MM.1S (cell line): ENCODE measurements at regions not wholly inside any gene's neighbourhood (a gene's known extent, or its start where the extent isn't known, plus 50 kb on each side); places are given as distances from the start of the nearest gene placed in this dataset.

Experiments
- DNase-seq: peaks from one replicate; pipeline ENCODE4 v3.0.0-alpha.2; 2015
- H2AFZ ChIP-seq: fragments of 300-600 bp; sonication (generic); 2 replicates; pipeline ENCODE4 v1.6.0; 2016; ENCODE audit warnings: antibody characterized with exemption, low read length
- H3F3A ChIP-seq: fragments of 300-600 bp; sonication (generic); 2 replicates; pipeline ENCODE4 v1.6.1; 2016; ENCODE audit warnings: mild to moderate bottlenecking, antibody characterized with exemption, low read length, moderate library complexity, mixed read lengths; ENCODE audit not compliant: insufficient read depth
- H3K27ac ChIP-seq: fragments of 300-600 bp; sonication (generic); 2 replicates; pipeline ENCODE4 v1.5.1; 2016; ENCODE audit warnings: mild to moderate bottlenecking, low read length
- H3K27me3 ChIP-seq: fragments of 300-600 bp; sonication (generic); replicated peaks from 2 replicates; pipeline ENCODE4 v1.6.0; 2016; ENCODE audit warnings: low read length; ENCODE audit not compliant: insufficient read depth
- H3K36me3 ChIP-seq: fragments of 300-600 bp; sonication (generic); replicated peaks from 2 replicates; pipeline ENCODE4 v1.6.1; 2016; ENCODE audit warnings: mild to moderate bottlenecking, low read length, mixed read lengths; ENCODE audit not compliant: insufficient read depth
- H3K4me1 ChIP-seq: fragments of 300-600 bp; sonication (generic); 2 replicates; pipeline ENCODE4 v1.6.1; 2016; ENCODE audit warnings: low read length, mixed read lengths
- H3K4me2 ChIP-seq: fragments of 300-600 bp; sonication (generic); 2 replicates; pipeline ENCODE4 v1.6.0; 2016; ENCODE audit warnings: low read depth, low read length
- H3K4me3 ChIP-seq: fragments of 300-600 bp; sonication (generic); 2 replicates; pipeline ENCODE4 v1.5.1; 2016; ENCODE audit warnings: low read length, mixed read lengths
- H3K79me2 ChIP-seq: fragments of 300-600 bp; sonication (generic); 2 replicates; pipeline ENCODE4 v1.6.1; 2016; ENCODE audit warnings: mixed run types, low read length, mixed read lengths
- H3K9ac ChIP-seq: fragments of 300-600 bp; sonication (generic); 2 replicates; pipeline ENCODE4 v1.6.1; 2016; ENCODE audit warnings: low read length, mixed read lengths
- H3K9me2 ChIP-seq: fragments of 300-600 bp; sonication (generic); replicated peaks from 2 replicates; pipeline ENCODE4 v1.6.1; 2016; ENCODE audit warnings: mild to moderate bottlenecking, low read length, mixed read lengths; ENCODE audit not compliant: insufficient read depth
- H3K9me3 ChIP-seq: fragments of 300-600 bp; sonication (generic); replicated peaks from 2 replicates; pipeline ENCODE4 v1.6.1; 2016; ENCODE audit warnings: mild to moderate bottlenecking, low read length, mixed read lengths; ENCODE audit not compliant: insufficient read depth
- H4K20me1 ChIP-seq: fragments of 300-600 bp; sonication (generic); 2 replicates; pipeline ENCODE4 v1.6.1; 2016; ENCODE audit warnings: mild to moderate bottlenecking, low read length, moderate library complexity, mixed read lengths; ENCODE audit not compliant: insufficient read depth
- EZH2 ChIP-seq: fragments of 300-600 bp; sonication (generic); optimal IDR thresholded peaks from 2 replicates; pipeline ENCODE3; 2017; ENCODE audit warnings: low read depth, mild to moderate bottlenecking, antibody characterized with exemption, low read length, mixed read lengths
- EZH2phosphoT487 ChIP-seq: fragments of 300-600 bp; sonication (generic); IDR thresholded peaks from 2 replicates; pipeline ENCODE4 v1.6.1; 2018; ENCODE audit warnings: antibody characterized with exemption, low read length
- TF ChIP-seq, protein P1 (sequence below): fragments of 300-600 bp; sonication (generic); IDR thresholded peaks from 2 replicates; pipeline ENCODE4 v1.5.1; 2016; ENCODE audit warnings: antibody characterized with exemption, low read length, mixed read lengths

DNA sequence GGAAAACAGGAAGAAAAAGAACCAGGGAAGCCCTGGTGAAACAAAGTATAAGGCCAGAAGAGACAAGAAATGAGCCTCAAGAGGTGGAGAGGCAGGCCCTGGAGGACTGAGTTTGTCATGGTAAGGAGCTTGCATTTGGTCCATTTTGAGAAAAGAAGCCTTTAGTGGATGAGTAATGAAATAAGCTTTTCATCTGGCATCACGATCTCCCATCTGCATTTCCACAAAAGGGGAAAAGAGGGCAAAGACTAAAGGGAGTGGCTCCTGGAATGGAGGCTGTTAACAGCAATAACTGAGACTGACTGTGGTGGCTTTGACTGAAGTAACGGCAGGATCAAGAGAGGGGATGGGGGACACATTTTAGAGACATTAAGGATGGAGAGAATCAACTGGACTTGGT lies 148.8 kb upstream of the NBEA start:
- DNase-seq = no peak

DNA sequence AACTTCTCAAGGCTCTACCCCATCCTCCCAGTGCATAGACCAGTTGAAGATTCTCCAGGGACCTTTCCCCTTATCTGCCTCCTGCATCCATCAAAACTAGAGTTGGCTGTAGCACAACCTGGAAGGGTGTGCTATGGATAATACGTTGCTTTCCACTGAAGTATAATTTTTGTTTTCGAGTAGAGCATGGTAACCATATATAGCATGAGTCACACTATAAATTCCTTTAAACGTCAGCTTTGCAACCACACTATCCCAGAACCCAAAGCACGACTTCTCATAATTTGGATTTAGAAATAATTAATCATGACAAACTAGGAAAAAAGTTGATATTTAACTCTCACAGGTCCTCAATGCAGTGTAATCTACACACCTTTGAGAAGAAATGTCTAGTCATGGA lies 138.3 kb upstream of the NBEA start:
- H3K36me3 ChIP-seq = no peaks in the 10 kb centered on the region
- H3K79me2 ChIP-seq = no peaks in the 10 kb centered on the region
- no peak for TF ChIP-seq EZH2
- no peak for TF ChIP-seq EZH2phosphoT487
- TF ChIP-seq, protein P1, sequence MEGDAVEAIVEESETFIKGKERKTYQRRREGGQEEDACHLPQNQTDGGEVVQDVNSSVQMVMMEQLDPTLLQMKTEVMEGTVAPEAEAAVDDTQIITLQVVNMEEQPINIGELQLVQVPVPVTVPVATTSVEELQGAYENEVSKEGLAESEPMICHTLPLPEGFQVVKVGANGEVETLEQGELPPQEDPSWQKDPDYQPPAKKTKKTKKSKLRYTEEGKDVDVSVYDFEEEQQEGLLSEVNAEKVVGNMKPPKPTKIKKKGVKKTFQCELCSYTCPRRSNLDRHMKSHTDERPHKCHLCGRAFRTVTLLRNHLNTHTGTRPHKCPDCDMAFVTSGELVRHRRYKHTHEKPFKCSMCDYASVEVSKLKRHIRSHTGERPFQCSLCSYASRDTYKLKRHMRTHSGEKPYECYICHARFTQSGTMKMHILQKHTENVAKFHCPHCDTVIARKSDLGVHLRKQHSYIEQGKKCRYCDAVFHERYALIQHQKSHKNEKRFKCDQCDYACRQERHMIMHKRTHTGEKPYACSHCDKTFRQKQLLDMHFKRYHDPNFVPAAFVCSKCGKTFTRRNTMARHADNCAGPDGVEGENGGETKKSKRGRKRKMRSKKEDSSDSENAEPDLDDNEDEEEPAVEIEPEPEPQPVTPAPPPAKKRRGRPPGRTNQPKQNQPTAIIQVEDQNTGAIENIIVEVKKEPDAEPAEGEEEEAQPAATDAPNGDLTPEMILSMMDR = no peak
- H4K20me1 ChIP-seq = no peaks in the 10 kb centered on the region
- H3K4me3 ChIP-seq = no peak overlapping the region
- 0 out of 2 replicates have a peak, but pooled peaks cover under 1% of the 10 kb centered on the region for H3K4me1 ChIP-seq
- no peaks in the 10 kb centered on the region for H3F3A ChIP-seq
- H3K9ac ChIP-seq = no peak overlapping the region
- DNase-seq = no peak
- H3K27me3 ChIP-seq = no peaks in the 10 kb centered on the region
- H3K9me3 ChIP-seq = no peaks in the 10 kb centered on the region
- no peak overlapping the region for H2AFZ ChIP-seq
- no peak overlapping the region for H3K4me2 ChIP-seq
- no peak overlapping the region for H3K27ac ChIP-seq
- H3K9me2 ChIP-seq = no peaks in the 10 kb centered on the region

More for the DNA sequence above, 148.8 kb upstream of the NBEA start:
- no peak overlapping the region for H2AFZ ChIP-seq
- H3K27ac ChIP-seq = no peak overlapping the region
- H3K9me2 ChIP-seq = no peaks in the 10 kb centered on the region
- no peaks in the 10 kb centered on the region for H3K36me3 ChIP-seq
- no peaks in the 10 kb centered on the region for H3K4me1 ChIP-seq
- H4K20me1 ChIP-seq = no peaks in the 10 kb centered on the region
- H3K27me3 ChIP-seq = no peaks in the 10 kb centered on the region
- TF ChIP-seq EZH2 (no peak), EZH2phosphoT487 (no peak)
- TF ChIP-seq, protein P1 = no peak
- no peaks in the 10 kb centered on the region for H3K79me2 ChIP-seq
- H3K9ac ChIP-seq = no peak overlapping the region
- H3K4me3 ChIP-seq = no peak overlapping the region
- no peaks in the 10 kb centered on the region for H3F3A ChIP-seq
- H3K9me3 ChIP-seq = no peaks in the 10 kb centered on the region
- H3K4me2 ChIP-seq = no peak overlapping the region

DNA sequence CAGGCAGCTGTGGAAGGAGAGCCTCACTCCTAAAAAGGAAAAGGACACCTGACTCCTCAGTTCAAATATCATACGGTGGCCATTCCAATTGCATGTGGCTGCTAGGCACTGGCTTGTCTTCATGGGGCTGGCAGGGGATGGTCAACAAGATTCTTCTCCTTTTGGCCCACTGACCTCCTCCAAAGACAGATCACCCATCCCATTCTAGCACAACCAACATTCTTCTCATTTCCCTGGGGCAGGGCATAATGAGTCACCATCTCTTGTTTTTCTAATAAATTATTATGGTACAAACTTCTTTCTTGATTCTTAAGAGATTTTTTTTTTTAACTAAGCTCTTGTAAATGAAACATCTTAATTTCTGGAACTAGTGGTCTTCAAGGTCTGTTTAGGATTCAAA lies 136.7 kb upstream of the NBEA start:
- Histone ChIP-seq H3K27me3 (no peaks in the 10 kb centered on the region), H3K4me3 (no peak overlapping the region), H3K36me3 (no peaks in the 10 kb centered on the region), H2AFZ (no peak overlapping the region), H3K4me2 (no peak overlapping the region), H3F3A (no peaks in the 10 kb centered on the region), H3K27ac (no peak overlapping the region), H3K4me1 (0 out of 2 replicates have a peak, but pooled peaks cover 3% of the 10 kb centered on the region), H4K20me1 (no peaks in the 10 kb centered on the region), H3K9me2 (no peaks in the 10 kb centered on the region), H3K9me3 (no peaks in the 10 kb centered on the region), H3K9ac (no peak overlapping the region), H3K79me2 (no peaks in the 10 kb centered on the region)
- no peak for DNase-seq
- no peak for TF ChIP-seq EZH2phosphoT487
- TF ChIP-seq EZH2 = no peak
- TF ChIP-seq, protein P1 = no peak
